Mesenchymal stem cell (in vitro differentiated cells and primary cell): ENCODE measurements at regions not wholly inside any gene's neighbourhood (a gene's known extent, or its start where the extent isn't known, plus 50 kb on each side); places are given as distances from the start of the nearest gene placed in this dataset.

Experiments used
- DNase-seq: peaks from one replicate; pipeline ENCODE4 v3.0.0-alpha.2; 2013
- H2AFZ ChIP-seq: one replicate; pipeline ENCODE4 v1.6.1; 2013; ENCODE audit warnings: low read depth, mild to moderate bottlenecking, control low read depth, inconsistent platforms, low read length, moderate library complexity
- H2AK5ac ChIP-seq: 2 replicates; pipeline ENCODE4 v1.6.1; 2013; ENCODE audit warnings: low read length, moderate library complexity, mild to moderate bottlenecking, inconsistent platforms; ENCODE audit not compliant: severe bottlenecking
- H2BK120ac ChIP-seq: one replicate; pipeline ENCODE4 v1.6.1; 2013; ENCODE audit warnings: low read depth, mild to moderate bottlenecking, inconsistent platforms, low read length, moderate library complexity
- H2BK12ac ChIP-seq, 2 experiments: one replicate each; pipeline ENCODE4 v1.6.1; 2013; ENCODE audit warnings: inconsistent platforms in 2 of 2, low read length in 2 of 2, mild to moderate bottlenecking in 2 of 2, moderate library complexity in 2 of 2, control low read depth in 1 of 2
- H2BK15ac ChIP-seq: one replicate; pipeline ENCODE4 v1.6.1; 2013; ENCODE audit warnings: mild to moderate bottlenecking, low read depth, inconsistent platforms; ENCODE audit not compliant: poor library complexity, severe bottlenecking
- H2BK5ac ChIP-seq: 2 replicates; pipeline ENCODE4 v1.6.1; 2013; ENCODE audit warnings: low read depth, mild to moderate bottlenecking, low read length, control low read depth, inconsistent platforms; ENCODE audit not compliant: poor library complexity, severe bottlenecking
- H3K14ac ChIP-seq, 2 experiments: one replicate each; pipeline ENCODE4 v1.6.1; 2013; ENCODE audit warnings: inconsistent platforms in 2 of 2, low read length in 2 of 2, control low read depth in 1 of 2, mild to moderate bottlenecking in 1 of 2, moderate library complexity in 1 of 2
- H3K18ac ChIP-seq, 2 experiments: one replicate each; pipeline ENCODE4 v1.6.1; 2013; ENCODE audit warnings: inconsistent platforms in 2 of 2, low read length in 2 of 2, control low read depth in 1 of 2, low read depth in 1 of 2, mild to moderate bottlenecking in 1 of 2
- H3K23ac ChIP-seq, 2 experiments: one replicate each; pipeline ENCODE4 v1.6.1; 2013; ENCODE audit warnings: inconsistent platforms in 2 of 2, low read length in 2 of 2, mild to moderate bottlenecking in 2 of 2, moderate library complexity in 2 of 2, control low read depth in 1 of 2
- H3K27ac ChIP-seq: 2 replicates; pipeline ENCODE4 v1.5.1; 2013; ENCODE audit warnings: mild to moderate bottlenecking, moderate library complexity, low read length, control low read depth, inconsistent platforms; ENCODE audit not compliant: poor library complexity, severe bottlenecking
- H3K27me3 ChIP-seq, 2 experiments: 2 replicates each; pipeline versions ENCODE4 v1.6.1 to v1.7.0; 2013; ENCODE audit warnings: low read length in 2 of 2, mild to moderate bottlenecking in 2 of 2, moderate library complexity in 2 of 2, control low read depth in 1 of 2, inconsistent platforms in 1 of 2; ENCODE audit not compliant: control insufficient read depth in 1 of 2, insufficient read depth in 1 of 2
- H3K36me3 ChIP-seq, 2 experiments: 2 replicates each; pipeline versions ENCODE4 v1.6.1 to v1.7.0; 2013; ENCODE audit warnings: low read length in 2 of 2, control low read depth in 1 of 2, inconsistent platforms in 1 of 2, low read depth in 1 of 2, mild to moderate bottlenecking in 1 of 2; ENCODE audit not compliant: insufficient read depth in 2 of 2, control insufficient read depth in 1 of 2
- H3K4ac ChIP-seq, 2 experiments: one replicate each; pipeline ENCODE4 v1.6.1; 2013; ENCODE audit warnings: inconsistent platforms in 2 of 2, low read length in 2 of 2, mild to moderate bottlenecking in 2 of 2, moderate library complexity in 2 of 2, control low read depth in 1 of 2, low read depth in 1 of 2
- H3K4me1 ChIP-seq: 2 replicates; pipeline ENCODE4 v1.6.1; 2013; ENCODE audit warnings: low read depth, low read length, control low read depth; ENCODE audit not compliant: control insufficient read depth, insufficient read depth
- H3K4me2 ChIP-seq: 2 replicates; pipeline ENCODE4 v1.6.1; 2013; ENCODE audit warnings: low read length, mild to moderate bottlenecking, inconsistent platforms; ENCODE audit not compliant: poor library complexity, severe bottlenecking
- H3K4me3 ChIP-seq, 2 experiments: 2 replicates each; pipeline versions ENCODE4 v1.5.1 to v1.7.0; 2013; ENCODE audit warnings: low read length in 2 of 2, mild to moderate bottlenecking in 2 of 2, control low read depth in 1 of 2, low read depth in 1 of 2; ENCODE audit not compliant: insufficient read depth in 1 of 2
- H3K79me1 ChIP-seq: replicated peaks from 2 replicates; pipeline ENCODE4 v1.6.1; 2013; ENCODE audit warnings: mild to moderate bottlenecking, control low read depth, low read length, inconsistent platforms; ENCODE audit not compliant: poor library complexity, severe bottlenecking
- H3K9ac ChIP-seq: 2 replicates; pipeline ENCODE4 v1.7.0; 2013; ENCODE audit warnings: mild to moderate bottlenecking, low read length, moderate library complexity
- H3K9me3 ChIP-seq: 2 replicates; pipeline ENCODE4 v1.7.0; 2013; ENCODE audit warnings: mild to moderate bottlenecking, low read length; ENCODE audit not compliant: control insufficient read depth
- H4K8ac ChIP-seq: one replicate; pipeline ENCODE4 v1.6.1; 2013; ENCODE audit warnings: inconsistent platforms, mild to moderate bottlenecking, low read length, moderate library complexity
- H4K91ac ChIP-seq: one replicate; pipeline ENCODE4 v1.6.1; 2013; ENCODE audit warnings: mild to moderate bottlenecking, low read length, inconsistent platforms
- WGBS: methylation state at CpG from one replicate; pipeline ENCODE4 v1.1.7; 2013; ENCODE audit warnings: mixed read lengths; 5-methylcytosine and 5-hydroxymethylcytosine counted together

DNA sequence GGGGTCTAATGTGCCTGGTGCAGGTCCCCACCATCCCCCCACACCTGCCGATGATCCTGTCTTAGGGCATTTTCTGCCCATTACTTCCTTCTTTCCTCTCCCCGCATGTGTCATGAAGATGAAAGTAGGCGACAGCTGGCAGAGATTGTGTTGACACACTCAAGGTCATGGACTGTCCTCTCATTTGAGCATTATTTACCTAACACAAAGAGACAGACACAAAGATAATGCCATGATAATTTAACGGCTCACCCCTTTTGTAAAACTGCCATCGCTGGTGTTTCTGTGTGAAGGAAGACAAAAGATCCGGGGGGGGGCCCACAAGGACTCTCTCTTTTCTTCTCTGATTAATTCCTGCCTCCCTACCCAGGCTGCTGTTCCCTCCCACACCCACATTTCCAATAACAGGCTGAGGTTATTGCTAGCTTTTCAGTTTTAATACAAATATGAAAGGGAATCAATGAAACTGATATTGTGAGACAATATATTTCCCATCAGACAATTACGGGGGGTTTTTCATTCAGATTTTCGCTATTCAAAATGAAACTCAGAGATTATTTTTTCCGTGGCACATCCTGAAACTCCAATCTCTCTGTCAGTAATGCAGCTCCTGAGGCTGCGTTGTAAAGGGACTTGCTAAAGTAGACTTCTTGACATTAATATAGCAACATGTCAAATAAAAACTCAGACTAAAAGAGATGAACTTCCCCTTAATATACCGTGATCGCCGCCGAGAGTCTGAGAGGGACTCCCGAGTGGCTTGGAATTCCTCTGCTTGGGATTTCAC lies 561.1 kb downstream of the NPHP4 start:
- Histone ChIP-seq H3K4me2 (no peak overlapping the region), H3K14ac (no peak overlapping the region), H3K4me3 (no peak overlapping the region), H4K8ac (no peak overlapping the region), H3K27me3 (no peaks in the 10 kb centered on the region), H2BK12ac (no peak overlapping the region), H3K36me3 (no peaks in the 10 kb centered on the region), H2AFZ (no peak overlapping the region), H3K4ac (no peak overlapping the region), H4K91ac (no peak overlapping the region), H2BK5ac (no peak overlapping the region), H3K18ac (no peak overlapping the region), H3K9me3 (no peaks in the 10 kb centered on the region), H3K9ac (no peak overlapping the region), H2AK5ac (no peak overlapping the region), H3K27ac (no peak overlapping the region), H2BK15ac (no peak overlapping the region), H3K79me1 (no peaks in the 10 kb centered on the region), H3K23ac (no peak overlapping the region), H2BK120ac (no peak overlapping the region), H3K4me1 (no peaks in the 10 kb centered on the region)
- 68% methylated on average over 15 of the region's 15 CpGs for WGBS
- DNase-seq: no peak

DNA sequence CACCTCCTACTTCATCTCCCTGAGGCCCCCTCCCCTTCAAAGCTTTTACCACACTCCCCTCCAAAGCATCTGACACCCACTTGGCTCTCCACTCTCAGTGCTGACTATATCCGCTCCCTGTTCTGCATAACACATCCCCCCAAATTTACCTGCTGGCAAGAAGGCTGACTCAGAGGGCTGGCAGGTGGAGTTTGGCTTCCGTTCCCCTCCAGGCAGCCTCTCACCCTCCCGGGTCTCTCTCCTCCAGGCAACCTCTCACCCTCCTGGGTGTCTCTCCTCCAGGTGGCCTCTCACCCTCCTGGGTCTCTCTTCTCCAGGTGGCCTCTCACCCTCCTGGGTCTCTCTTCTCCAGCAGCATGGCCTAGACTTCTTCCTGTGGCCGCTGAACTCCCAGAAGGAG lies 562.1 kb downstream of the NPHP4 start:
- no peak overlapping the region for H2BK12ac ChIP-seq
- no peak overlapping the region for H3K4me3 ChIP-seq
- no peak overlapping the region for H3K4me2 ChIP-seq
- H3K4ac ChIP-seq: no peak overlapping the region
- no peaks in the 10 kb centered on the region for H3K4me1 ChIP-seq
- H2AFZ ChIP-seq: no peak overlapping the region
- H3K36me3 ChIP-seq: no peaks in the 10 kb centered on the region
- H3K79me1 ChIP-seq: no peaks in the 10 kb centered on the region
- H3K18ac ChIP-seq: no peak overlapping the region
- DNase-seq: no peak
- H2AK5ac ChIP-seq: no peak overlapping the region
- WGBS: 66% methylated on average over 4 of the region's 4 CpGs
- H3K23ac ChIP-seq: no peak overlapping the region
- H3K27ac ChIP-seq: no peak overlapping the region
- H4K91ac ChIP-seq: no peak overlapping the region
- no peak overlapping the region for H2BK120ac ChIP-seq
- H3K9me3 ChIP-seq: no peaks in the 10 kb centered on the region
- H2BK5ac ChIP-seq: no peak overlapping the region
- no peak overlapping the region for H3K14ac ChIP-seq
- H3K9ac ChIP-seq: no peak overlapping the region
- no peak overlapping the region for H2BK15ac ChIP-seq
- H3K27me3 ChIP-seq: no peaks in the 10 kb centered on the region
- no peak overlapping the region for H4K8ac ChIP-seq

DNA sequence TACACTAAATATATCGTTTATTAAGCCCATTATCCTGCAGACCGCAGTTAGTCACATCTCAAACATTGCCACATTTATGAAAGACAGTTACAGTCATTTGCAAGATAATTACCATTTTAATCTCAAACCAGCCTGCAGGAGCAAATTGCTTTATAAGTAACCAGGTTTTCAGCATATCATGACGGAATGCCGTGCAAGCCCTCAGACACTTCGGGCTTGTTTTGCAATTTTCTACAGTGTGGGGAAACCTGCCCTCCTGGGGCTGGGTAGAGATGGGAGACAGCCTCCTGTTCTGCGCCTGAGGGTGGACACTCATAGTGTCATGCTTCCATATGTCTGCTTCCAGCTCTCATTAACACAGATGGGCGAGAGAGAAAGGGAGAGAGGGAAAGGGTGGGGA lies 563.9 kb downstream of the NPHP4 start:
- Histone ChIP-seq H2AK5ac (no peak overlapping the region), H2BK12ac (no peak overlapping the region), H3K9me3 (no peaks in the 10 kb centered on the region), H3K14ac (no peak overlapping the region), H3K4me1 (no peaks in the 10 kb centered on the region), H2AFZ (no peak overlapping the region), H3K23ac (no peak overlapping the region), H2BK120ac (no peak overlapping the region), H3K27ac (no peak overlapping the region), H3K27me3 (no peaks in the 10 kb centered on the region), H4K91ac (no peak overlapping the region), H3K18ac (no peak overlapping the region), H2BK5ac (no peak overlapping the region), H2BK15ac (no peak overlapping the region), H3K4me3 (no peak overlapping the region), H3K79me1 (no peaks in the 10 kb centered on the region), H3K4ac (no peak overlapping the region), H3K4me2 (no peak overlapping the region), H3K9ac (no peak overlapping the region), H3K36me3 (no peaks in the 10 kb centered on the region), H4K8ac (no peak overlapping the region)
- DNase-seq: no peak
- 71% methylated on average over 7 of the region's 7 CpGs for WGBS

DNA sequence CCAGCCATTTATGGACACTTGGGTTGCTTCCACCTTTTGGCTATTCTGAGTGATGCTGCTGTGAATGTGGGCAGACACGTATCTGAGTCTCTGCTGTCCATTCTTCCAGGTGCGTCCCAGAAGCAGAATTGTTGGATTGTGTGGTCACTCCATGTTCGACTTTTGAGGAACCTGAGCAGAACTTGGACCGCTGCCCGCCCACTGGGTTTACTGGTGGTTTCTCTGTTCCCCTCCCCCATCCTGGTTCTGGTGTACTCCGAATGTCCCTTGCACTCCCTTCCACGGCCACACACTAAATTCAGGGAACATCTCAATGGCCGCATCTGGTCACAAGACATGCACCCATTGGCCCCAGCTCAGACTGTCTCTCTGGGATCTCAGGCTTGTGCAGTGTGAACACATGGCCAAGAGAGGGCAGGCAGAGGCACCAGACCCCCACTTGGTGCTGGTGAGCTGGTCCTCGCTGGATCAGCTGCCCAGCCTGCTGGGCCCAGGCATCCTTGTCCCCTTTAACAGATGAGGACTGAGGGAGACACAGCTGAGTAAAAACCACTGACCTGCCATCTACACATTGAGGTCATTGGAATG lies 565.1 kb downstream of the NPHP4 start:
- H3K4me1 ChIP-seq: no peaks in the 10 kb centered on the region
- WGBS: 76% methylated on average over 9 of the region's 9 CpGs
- no peak overlapping the region for H2AK5ac ChIP-seq
- H2BK12ac ChIP-seq: no peak overlapping the region
- no peaks in the 10 kb centered on the region for H3K36me3 ChIP-seq
- H2BK120ac ChIP-seq: no peak overlapping the region
- H3K4me3 ChIP-seq: no peak overlapping the region
- H2BK15ac ChIP-seq: no peak overlapping the region
- H3K4me2 ChIP-seq: no peak overlapping the region
- H3K4ac ChIP-seq: no peak overlapping the region
- DNase-seq: no peak
- no peaks in the 10 kb centered on the region for H3K9me3 ChIP-seq
- H2BK5ac ChIP-seq: no peak overlapping the region
- no peak overlapping the region for H3K18ac ChIP-seq
- H2AFZ ChIP-seq: no peak overlapping the region
- H3K14ac ChIP-seq: no peak overlapping the region
- no peak overlapping the region for H4K8ac ChIP-seq
- H3K27me3 ChIP-seq: no peaks in the 10 kb centered on the region
- H3K9ac ChIP-seq: no peak overlapping the region
- H3K79me1 ChIP-seq: no peaks in the 10 kb centered on the region
- no peak overlapping the region for H3K27ac ChIP-seq
- no peak overlapping the region for H3K23ac ChIP-seq
- H4K91ac ChIP-seq: no peak overlapping the region
